H9 (cell line): ENCODE measurements at regions not wholly inside any gene's neighbourhood (a gene's known extent, or its start where the extent isn't known, plus 50 kb on each side); places are given as distances from the start of the nearest gene placed in this dataset.

Experiments used
- DNase-seq: peaks from one replicate; pipeline ENCODE4 v3.0.0-alpha.2; 2017
- H2AFZ ChIP-seq: one replicate; pipeline ENCODE4 v1.6.1; 2013; ENCODE audit warnings: mild to moderate bottlenecking, low read length, control low read depth, moderate library complexity
- H2AK5ac ChIP-seq: 2 replicates; pipeline ENCODE4 v1.6.1; 2013; ENCODE audit warnings: low read length, control low read depth, mixed read lengths; ENCODE audit not compliant: insufficient read length
- H2BK120ac ChIP-seq: one replicate; pipeline ENCODE4 v1.6.1; 2013; ENCODE audit warnings: low read depth, mild to moderate bottlenecking, low read length, control low read depth, inconsistent platforms; ENCODE audit not compliant: poor library complexity, severe bottlenecking
- H2BK12ac ChIP-seq: 2 replicates; pipeline ENCODE4 v1.6.1; 2013; ENCODE audit warnings: low read length, control low read depth, mixed read lengths, low read depth; ENCODE audit not compliant: insufficient read length
- H2BK15ac ChIP-seq: 2 replicates; pipeline ENCODE4 v1.6.1; 2013; ENCODE audit warnings: low read depth, low read length, control low read depth
- H2BK20ac ChIP-seq: one replicate; pipeline ENCODE4 v1.6.1; 2013; ENCODE audit warnings: low read depth, mild to moderate bottlenecking, low read length, control low read depth, inconsistent platforms; ENCODE audit not compliant: poor library complexity, severe bottlenecking
- H2BK5ac ChIP-seq: 2 replicates; pipeline ENCODE4 v1.6.1; 2013; ENCODE audit warnings: low read length, control low read depth, mixed read lengths; ENCODE audit not compliant: insufficient read length
- H3K14ac ChIP-seq: 2 replicates; pipeline ENCODE4 v1.6.1; 2013; ENCODE audit warnings: low read length, control low read depth; ENCODE audit not compliant: insufficient read depth
- H3K18ac ChIP-seq: 2 replicates; pipeline ENCODE4 v1.6.1; 2013; ENCODE audit warnings: low read depth, mild to moderate bottlenecking, mixed read lengths, low read length, control low read depth; ENCODE audit not compliant: insufficient read length
- H3K23ac ChIP-seq: 2 replicates; pipeline ENCODE4 v1.6.1; 2013; ENCODE audit warnings: low read length, control low read depth, mixed read lengths, low read depth; ENCODE audit not compliant: insufficient read length
- H3K23me2 ChIP-seq: 2 replicates; pipeline ENCODE4 v1.6.1; 2013; ENCODE audit warnings: low read depth, mild to moderate bottlenecking, mixed read lengths, low read length, control low read depth; ENCODE audit not compliant: insufficient read length, poor library complexity, severe bottlenecking
- H3K27ac ChIP-seq: 2 replicates; pipeline ENCODE4 v1.5.1; 2013; ENCODE audit warnings: low read length, control low read depth, mixed read lengths, low read depth; ENCODE audit not compliant: insufficient read length
- H3K27me3 ChIP-seq: 2 replicates; pipeline ENCODE4 v1.6.1; 2013; ENCODE audit warnings: low read length, control low read depth, inconsistent platforms; ENCODE audit not compliant: insufficient read depth
- H3K4ac ChIP-seq: 2 replicates; pipeline ENCODE4 v1.6.1; 2013; ENCODE audit warnings: low read depth, mild to moderate bottlenecking, control low read depth, inconsistent platforms, low read length, moderate library complexity
- H3K4me1 ChIP-seq: 2 replicates; pipeline ENCODE4 v1.6.1; 2013; ENCODE audit warnings: low read length, control low read depth, inconsistent platforms; ENCODE audit not compliant: insufficient read depth
- H3K4me2 ChIP-seq: 2 replicates; pipeline ENCODE4 v1.6.1; 2013; ENCODE audit warnings: low read length, control low read depth, mixed read lengths; ENCODE audit not compliant: insufficient read length, insufficient read depth
- H3K56ac ChIP-seq: 2 replicates; pipeline ENCODE4 v1.6.1; 2013; ENCODE audit warnings: low read depth, mild to moderate bottlenecking, mixed read lengths, low read length, control low read depth; ENCODE audit not compliant: insufficient read length
- H3K79me1 ChIP-seq: 2 replicates; pipeline ENCODE4 v1.6.1; 2013; ENCODE audit warnings: low read depth, mild to moderate bottlenecking, moderate library complexity, low read length, control low read depth, inconsistent platforms; ENCODE audit not compliant: insufficient read depth, poor library complexity, severe bottlenecking
- H3K79me2 ChIP-seq: 2 replicates; pipeline ENCODE4 v1.6.1; 2013; ENCODE audit warnings: low read length, control low read depth, inconsistent platforms; ENCODE audit not compliant: insufficient read depth
- H3K9ac ChIP-seq: 2 replicates; pipeline ENCODE4 v1.6.1; 2013; ENCODE audit warnings: low read length, control low read depth, mixed read lengths; ENCODE audit not compliant: insufficient read length; ENCODE audit errors: extremely low read depth
- H3K9me3 ChIP-seq: one replicate; pipeline ENCODE4 v1.6.1; 2013; ENCODE audit warnings: low read depth, low read length, inconsistent platforms; ENCODE audit not compliant: control insufficient read depth
- H3T11ph ChIP-seq: one replicate; pipeline ENCODE4 v1.6.1; 2013; ENCODE audit warnings: mild to moderate bottlenecking, low read length, control low read depth, inconsistent platforms
- H4K20me1 ChIP-seq: one replicate; pipeline ENCODE4 v1.6.1; 2013; ENCODE audit not compliant: control insufficient read depth, insufficient read length, insufficient read depth
- H4K5ac ChIP-seq: 2 replicates; pipeline ENCODE4 v1.6.1; 2013; ENCODE audit warnings: low read depth, mild to moderate bottlenecking, mixed read lengths, low read length, control low read depth; ENCODE audit not compliant: insufficient read length
- H4K8ac ChIP-seq: replicated peaks from 2 replicates; pipeline ENCODE4 v1.6.1; 2013; ENCODE audit warnings: low read length, control low read depth, mixed read lengths, low read depth; ENCODE audit not compliant: insufficient read length
- H4K91ac ChIP-seq: 2 replicates; pipeline ENCODE4 v1.6.1; 2013; ENCODE audit warnings: low read depth, mild to moderate bottlenecking, moderate library complexity, mixed read lengths, low read length, control low read depth; ENCODE audit not compliant: insufficient read length
- H3K27ac Mint-ChIP-seq, 3 experiments: 2 replicates in 2 of 3; 3 replicates in 1 of 3; pipeline ENCODE4 v1.8.0; 2020 to 2021; ENCODE audit warnings: mixed read lengths in 3 of 3, mild to moderate bottlenecking in 1 of 3, moderate library complexity in 1 of 3
- H3K27me3 Mint-ChIP-seq: 2 replicates; pipeline ENCODE4 v1.8.0; 2021; ENCODE audit warnings: low read depth, mild to moderate bottlenecking, moderate library complexity, mixed read lengths
- H3K36me3 Mint-ChIP-seq, 3 experiments: 2 replicates in 2 of 3; 3 replicates in 1 of 3; pipeline ENCODE4 v1.8.0; 2020 to 2021; ENCODE audit warnings: low read depth in 3 of 3, mixed read lengths in 3 of 3; ENCODE audit not compliant: insufficient read depth in 1 of 3
- H3K4me1 Mint-ChIP-seq, 2 experiments: 2 replicates each; pipeline ENCODE4 v1.8.0; 2020; ENCODE audit warnings: mixed read lengths in 2 of 2
- H3K4me3 Mint-ChIP-seq, 2 experiments: 2 replicates in 1 of 2; 3 replicates in 1 of 2; pipeline ENCODE4 v1.8.0; 2020 to 2021; ENCODE audit warnings: mild to moderate bottlenecking in 2 of 2, mixed read lengths in 2 of 2, moderate library complexity in 1 of 2
- H3K9me3 Mint-ChIP-seq, 2 experiments: 2 replicates in 1 of 2; 3 replicates in 1 of 2; pipeline ENCODE4 v1.8.0; 2020; ENCODE audit warnings: mild to moderate bottlenecking in 2 of 2, mixed read lengths in 2 of 2, moderate library complexity in 1 of 2
- CTCF ChIP-seq: fragments of 200-600 bp; sonication (generic); conservative IDR thresholded peaks from 3 replicates; pipeline ENCODE4 v1.8.0; 2021; ENCODE audit warnings: antibody characterized with exemption, mild to moderate bottlenecking
- WGBS: extraction: QIAGEN DNeasy Blood & Tissue Kit; methylation state at CpG from one replicate; pipeline ENCODE4 v1.1.7; 2013; ENCODE audit warnings: missing lambda C conversion rate, low lambda C conversion rate, mixed read lengths; ENCODE audit not compliant: insufficient read length; ENCODE audit errors: extremely low coverage; 5-methylcytosine and 5-hydroxymethylcytosine counted together

- no peak overlapping the region for H2BK5ac ChIP-seq
- H2AK5ac ChIP-seq, result no peak overlapping the region
- H3T11ph ChIP-seq, result no peak overlapping the region
- H3K4ac ChIP-seq, result no peak overlapping the region
- H2BK12ac ChIP-seq, result no peak overlapping the region
- Mint-ChIP-seq H3K4me3 (no peak overlapping the region), H3K9me3 (peaks cover 16 to 30% of the 10 kb centered on the region in 2 experiments), H3K4me1 (no peaks in the 10 kb centered on the region), H3K36me3 (peaks cover 5 to 11% (median 7%) of the 10 kb centered on the region in 3 experiments; a peak in 6 of 7 replicates), H3K27me3 (peaks cover 2% of the 10 kb centered on the region; the same call in 1 of the 2 replicates), H3K27ac (no peak overlapping the region)
- no peak overlapping the region for H2BK120ac ChIP-seq
- no peak overlapping the region for H2BK15ac ChIP-seq
- no peaks in the 10 kb centered on the region for H3K27me3 ChIP-seq
- H3K56ac ChIP-seq, result no peak overlapping the region
- no peaks in the 10 kb centered on the region for H3K79me2 ChIP-seq
- no peaks in the 10 kb centered on the region for H4K20me1 ChIP-seq
- no peak for DNase-seq
- no peaks in the 10 kb centered on the region for H3K9me3 ChIP-seq
- H4K91ac ChIP-seq, result no peak overlapping the region
- no CpG with 5 or more reads among the region's 4 CpGs for WGBS
- H3K18ac ChIP-seq, result no peak overlapping the region
- no peak overlapping the region for H4K5ac ChIP-seq
- H3K23ac ChIP-seq, result no peak overlapping the region
- no peak for TF ChIP-seq CTCF
- H3K4me2 ChIP-seq, result no peak overlapping the region
- no peaks in the 10 kb centered on the region for H3K23me2 ChIP-seq
- no peak overlapping the region for H3K27ac ChIP-seq
- no peaks in the 10 kb centered on the region for H3K79me1 ChIP-seq
- H2BK20ac ChIP-seq, result no peak overlapping the region
- no peak overlapping the region for H3K14ac ChIP-seq
- H3K9ac ChIP-seq, result no peak overlapping the region
- H4K8ac ChIP-seq, result no peak overlapping the region
- H3K4me1 ChIP-seq, result no peaks in the 10 kb centered on the region
- no peak overlapping the region for H2AFZ ChIP-seq
Measured at GRCh38 chr5:54671111-54671531, 153.6 kb downstream of the SNX18 start.
